ENCODE measurements at regions not wholly inside any gene's neighbourhood (a gene's known extent, or its start where the extent isn't known, plus 50 kb on each side); places are given as distances from the start of the nearest gene placed in this dataset.

DNA sequence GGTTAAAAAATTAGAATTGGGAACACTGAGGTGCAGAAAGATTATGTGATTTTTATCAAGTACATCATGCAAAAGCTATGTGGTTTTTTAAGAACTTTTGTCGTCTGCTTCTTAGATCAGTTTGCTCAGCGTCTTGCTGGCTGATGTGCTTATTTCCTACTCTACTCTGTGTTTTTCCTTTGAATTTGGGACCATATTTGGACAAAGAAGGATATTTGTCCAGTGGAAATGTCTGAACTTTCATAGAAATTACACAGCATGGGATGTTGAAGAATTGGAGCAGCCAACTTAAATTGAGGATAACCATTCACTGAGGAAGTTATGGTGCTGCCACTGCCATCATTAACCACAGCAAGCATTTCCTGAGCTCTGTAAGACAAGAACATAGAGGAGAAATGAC is 252.8 kb upstream of the HS3ST5 start:
- no peak overlapping the region for H2BK20ac ChIP-seq (ENCODE audit: low read length)
- H3K79me1 ChIP-seq (ENCODE audit: low read depth, low read length), result no peaks in the 10 kb centered on the region
- no peak overlapping the region for H2BK12ac ChIP-seq (ENCODE audit: low read depth, low read length)
- H2BK15ac ChIP-seq (ENCODE audit: low read length), result no peak overlapping the region
- no peak overlapping the region for H4K8ac ChIP-seq (ENCODE audit: extremely low read depth, insufficient read depth, low read length)
- no peak overlapping the region for H3K4me2 ChIP-seq (ENCODE audit: insufficient read depth in 1 of 2, low read depth in 2 of 2, low read length in 2 of 2)
- ChIA-PET POLR2A (ENCODE audit: partially characterized antibody) (no interaction called here), CTCF (ENCODE audit: partially characterized antibody) (no interaction called here)
- no peaks in the 10 kb centered on the region for H3K79me2 ChIP-seq (ENCODE audit: control insufficient read depth in 1 of 2, insufficient read depth in 2 of 2, low read length in 2 of 2)
- no peak overlapping the region for H3K9ac ChIP-seq (replicated peaks in 1 of 4; ENCODE audit: extremely low read depth in 1 of 4, low read depth in 3 of 4, low read length in 3 of 4)
- H2AFZ ChIP-seq (ENCODE audit: low read length), result no peak overlapping the region
- no peak overlapping the region for H3K4ac ChIP-seq (replicated peaks; ENCODE audit: insufficient read length, low read depth, low read length)
- no peaks in the 10 kb centered on the region for H4K20me1 ChIP-seq (replicated peaks in 1 of 2; ENCODE audit: control insufficient read depth in 1 of 2, insufficient read depth in 2 of 2, low read length in 2 of 2)
- no peak overlapping the region for H2AK5ac ChIP-seq (ENCODE audit: low read depth, low read length)
- no peaks in the 10 kb centered on the region for H3K36me3 ChIP-seq (ENCODE audit: control insufficient read depth in 2 of 4, insufficient read depth in 4 of 4, low read length in 3 of 4)
- no peak overlapping the region for H2BK5ac ChIP-seq (ENCODE audit: low read depth, low read length)
- DNase-seq (ENCODE audit: low read depth in 1 of 2, low spot score in 2 of 2) (no peak), FAIRE-seq (no peak)
- no peak overlapping the region for H4K5ac ChIP-seq (ENCODE audit: insufficient read length, low read depth, low read length)
- no peak overlapping the region for H3K56ac ChIP-seq (replicated peaks; ENCODE audit: insufficient read length, low read depth, low read length)
- 95% methylated on average over 2 of the region's 2 CpGs; no CpG with 5 or more reads in 1 of the 2 experiments for WGBS, 2 experiments (ENCODE audit: extremely low coverage in 1 of 2, insufficient coverage in 1 of 2, insufficient read length in 1 of 2, insufficient replicate concordance in 2 of 2, low coverage in 1 of 2, low lambda C conversion rate in 2 of 2, missing lambda C conversion rate in 1 of 2)
- no peak overlapping the region for H3K4me3 ChIP-seq (ENCODE audit: extremely low read depth in 1 of 4, insufficient read depth in 2 of 4, low read depth in 3 of 4, low read length in 4 of 4)
- no peaks in the 10 kb centered on the region for H3K4me1 ChIP-seq (replicated peaks in 1 of 4; ENCODE audit: control insufficient read depth in 3 of 4, insufficient read depth in 4 of 4, low read length in 3 of 4)
- H3K27me3 ChIP-seq (replicated peaks in 1 of 4; ENCODE audit: control insufficient read depth in 3 of 4, extremely low read depth in 1 of 4, insufficient read depth in 3 of 4, low read length in 3 of 4), result no peaks in the 10 kb centered on the region
- no peak overlapping the region for H3K23ac ChIP-seq (ENCODE audit: insufficient read length)
- H4K91ac ChIP-seq (replicated peaks; ENCODE audit: insufficient read length, low read length), result no peak overlapping the region
- no peak overlapping the region for H2BK120ac ChIP-seq (replicated peaks; ENCODE audit: low read depth, low read length)
- TF ChIP-seq CBX5 (IDR thresholded peaks at IDR 0.05; ENCODE audit: low read depth, low read length) (no peak), CHD1 (IDR thresholded peaks at IDR 0.05; ENCODE audit: low read depth, low read length) (no peak)
- TF ChIP-seq, protein P1, sequence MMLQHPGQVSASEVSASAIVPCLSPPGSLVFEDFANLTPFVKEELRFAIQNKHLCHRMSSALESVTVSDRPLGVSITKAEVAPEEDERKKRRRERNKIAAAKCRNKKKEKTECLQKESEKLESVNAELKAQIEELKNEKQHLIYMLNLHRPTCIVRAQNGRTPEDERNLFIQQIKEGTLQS (IDR thresholded peaks at IDR 0.05; ENCODE audit: insufficient read depth, low read depth, low read length), result no peak
- H3K18ac ChIP-seq (ENCODE audit: extremely low read depth, low read length), result no peak overlapping the region
- H3K14ac ChIP-seq (ENCODE audit: insufficient read length), result no peak overlapping the region
- H3K27ac ChIP-seq (ENCODE audit: low read depth, low read length), result no peak overlapping the region
- no peaks in the 10 kb centered on the region for H3K9me3 ChIP-seq (ENCODE audit: insufficient read depth in 2 of 2, low read depth in 1 of 2, low read length in 1 of 2)
- H3K23me2 ChIP-seq (ENCODE audit: low read depth, low read length), result no peaks in the 10 kb centered on the region
